Activated T-cell treated with anti-CD3 and anti-CD28 coated beads, Interleukin-2, amount 50 U/mL, for 24 hours (primary cell): ENCODE measurements at regions not wholly inside any gene's neighbourhood (a gene's known extent, or its start where the extent isn't known, plus 50 kb on each side); places are given as distances from the start of the nearest gene placed in this dataset.

Experiments
- DNase-seq: peaks from one replicate; pipeline ENCODE4 v3.0.0-alpha.2; 2020
- H3K27ac Mint-ChIP-seq: 2 replicates; pipeline ENCODE4 v1.8.0; 2020; ENCODE audit warnings: mild to moderate bottlenecking, mixed read lengths
- H3K27me3 Mint-ChIP-seq: 2 replicates; pipeline ENCODE4 v1.8.0; 2020; ENCODE audit warnings: mixed read lengths
- H3K36me3 Mint-ChIP-seq: 2 replicates; pipeline ENCODE4 v1.8.0; 2020; ENCODE audit warnings: low read depth, mixed read lengths
- H3K4me1 Mint-ChIP-seq: 2 replicates; pipeline ENCODE4 v1.8.0; 2020; ENCODE audit warnings: low read depth, mixed read lengths
- H3K4me3 Mint-ChIP-seq: 2 replicates; pipeline ENCODE4 v1.8.0; 2020; ENCODE audit warnings: mild to moderate bottlenecking, moderate library complexity, mixed read lengths
- H3K9me3 Mint-ChIP-seq: 2 replicates; pipeline ENCODE4 v1.8.0; 2020; ENCODE audit warnings: mixed read lengths

- Mint-ChIP-seq H3K27ac (no peak overlapping the region), H3K27me3 (peaks cover 49% of the 10 kb centered on the region), H3K4me3 (no peak overlapping the region), H3K9me3 (no peaks in the 10 kb centered on the region), H3K36me3 (no peaks in the 10 kb centered on the region), H3K4me1 (peaks cover 9% of the 10 kb centered on the region)
- no peak for DNase-seq
Measured at GRCh38 chr12:41935911-41936310, 208.8 kb downstream of the GXYLT1 start.

- Mint-ChIP-seq H3K9me3 (no peaks in the 10 kb centered on the region), H3K36me3 (no peaks in the 10 kb centered on the region), H3K27ac (no peak overlapping the region), H3K4me3 (peak overlapping the region; percentile 59), H3K4me1 (peaks cover 12% of the 10 kb centered on the region), H3K27me3 (peaks cover 59% of the 10 kb centered on the region)
- DNase-seq, result peak; percentile 35
Measured at GRCh38 chr12:41932470-41932991, 212.1 kb downstream of the GXYLT1 start.

DNA sequence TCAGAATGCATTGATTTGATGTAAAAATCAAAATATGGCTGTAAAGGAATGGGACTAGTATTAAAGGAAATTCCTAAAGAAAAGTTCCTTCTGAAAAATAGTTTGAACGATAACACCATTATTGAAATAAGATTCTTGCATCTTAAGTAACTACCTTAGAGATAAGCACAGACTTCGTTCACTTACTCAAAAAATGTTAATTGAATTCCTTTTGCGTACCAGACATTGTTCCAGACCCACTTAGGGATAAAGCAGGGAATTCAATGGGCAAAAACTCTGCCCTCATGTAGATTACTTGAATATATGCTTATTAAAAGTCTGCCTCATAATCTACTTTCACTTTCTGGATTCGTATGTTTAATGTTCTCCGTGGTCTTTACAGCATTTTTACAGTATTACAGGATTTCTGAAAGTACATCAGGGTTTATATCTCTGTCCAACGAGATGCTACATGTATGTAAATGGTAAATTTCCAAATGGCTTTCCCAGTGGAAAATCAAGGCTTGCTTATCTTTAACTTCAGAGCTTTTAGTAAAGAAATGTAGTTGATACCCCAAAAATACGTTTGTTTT is 213.7 kb downstream of the GXYLT1 start:
- peaks cover 52% of the 10 kb centered on the region for H3K27me3 Mint-ChIP-seq
- H3K9me3 Mint-ChIP-seq, result no peaks in the 10 kb centered on the region
- no peaks in the 10 kb centered on the region for H3K36me3 Mint-ChIP-seq
- H3K27ac Mint-ChIP-seq, result no peak overlapping the region
- no peak for DNase-seq
- peaks cover 12% of the 10 kb centered on the region for H3K4me1 Mint-ChIP-seq
- H3K4me3 Mint-ChIP-seq, result peak overlapping the region; percentile 32

DNA sequence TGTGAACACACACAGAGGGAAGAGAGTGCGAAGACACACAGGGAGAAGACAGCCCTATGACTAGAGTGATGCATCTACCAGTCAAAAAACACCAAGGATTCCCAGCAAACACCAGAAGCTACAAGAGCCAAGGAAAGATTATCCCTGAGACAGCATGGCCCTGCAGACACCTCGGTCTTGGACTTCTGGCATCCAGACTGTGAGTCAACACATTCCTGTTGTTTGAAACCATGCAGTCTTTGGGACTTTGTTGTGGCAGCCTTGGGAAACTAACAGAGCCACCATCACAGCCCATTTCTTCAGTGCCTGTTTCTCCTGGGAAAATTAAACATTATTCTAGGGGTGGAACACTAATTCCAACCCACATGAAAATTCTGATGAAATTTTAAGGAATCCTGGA is 220.6 kb downstream of the GXYLT1 start:
- Mint-ChIP-seq H3K4me1 (no peaks in the 10 kb centered on the region), H3K36me3 (no peaks in the 10 kb centered on the region), H3K27me3 (peaks cover 36% of the 10 kb centered on the region), H3K9me3 (no peaks in the 10 kb centered on the region), H3K27ac (no peak overlapping the region), H3K4me3 (no peak overlapping the region)
- DNase-seq, result no peak

- Mint-ChIP-seq H3K36me3 (no peaks in the 10 kb centered on the region), H3K4me3 (no peak overlapping the region), H3K27me3 (peaks cover 37% of the 10 kb centered on the region), H3K9me3 (no peaks in the 10 kb centered on the region), H3K27ac (no peak overlapping the region), H3K4me1 (no peaks in the 10 kb centered on the region)
- no peak for DNase-seq
Measured at GRCh38 chr12:41923351-41923750, 221.3 kb downstream of the GXYLT1 start.

- Mint-ChIP-seq H3K4me1 (peaks cover 3% of the 10 kb centered on the region), H3K27ac (no peak overlapping the region), H3K36me3 (no peaks in the 10 kb centered on the region), H3K9me3 (no peaks in the 10 kb centered on the region), H3K27me3 (peaks cover 27% of the 10 kb centered on the region), H3K4me3 (no peak overlapping the region)
- DNase-seq, result no peak
Measured at GRCh38 chr12:41920355-41920754, 224.3 kb downstream of the GXYLT1 start.

GRCh38 chr12:41919526-41920261 is 225.0 kb downstream of the GXYLT1 start:
- no peak for DNase-seq
- peaks cover 3% of the 10 kb centered on the region for H3K4me1 Mint-ChIP-seq
- peaks cover 27% of the 10 kb centered on the region for H3K27me3 Mint-ChIP-seq
- no peak overlapping the region for H3K4me3 Mint-ChIP-seq
- H3K27ac Mint-ChIP-seq, result no peak overlapping the region
- H3K9me3 Mint-ChIP-seq, result no peaks in the 10 kb centered on the region
- H3K36me3 Mint-ChIP-seq, result no peaks in the 10 kb centered on the region

DNA sequence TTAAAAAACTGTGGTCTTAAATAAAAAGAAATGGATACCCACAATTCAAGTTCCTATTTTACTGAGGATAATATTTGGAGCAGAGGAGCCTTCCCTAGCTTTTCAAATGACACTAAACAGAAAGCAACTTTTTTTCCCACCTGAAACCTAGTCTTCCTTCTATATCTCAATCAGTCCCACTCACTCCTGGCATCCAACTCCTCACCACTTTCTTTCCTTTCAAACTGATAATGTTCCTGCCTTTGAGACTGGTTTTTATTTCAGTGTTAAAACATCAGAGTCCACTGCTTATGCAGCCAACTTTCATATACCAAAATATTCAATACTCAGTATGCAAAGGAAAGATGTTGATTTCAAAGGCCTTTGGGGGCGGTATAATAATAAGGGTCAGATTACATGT is 225.6 kb downstream of the GXYLT1 start:
- DNase-seq, result no peak
- H3K27me3 Mint-ChIP-seq, result peaks cover 23% of the 10 kb centered on the region
- H3K4me1 Mint-ChIP-seq, result peaks cover 3% of the 10 kb centered on the region
- no peaks in the 10 kb centered on the region for H3K36me3 Mint-ChIP-seq
- no peaks in the 10 kb centered on the region for H3K9me3 Mint-ChIP-seq
- no peak overlapping the region for H3K4me3 Mint-ChIP-seq
- H3K27ac Mint-ChIP-seq, result no peak overlapping the region

DNA sequence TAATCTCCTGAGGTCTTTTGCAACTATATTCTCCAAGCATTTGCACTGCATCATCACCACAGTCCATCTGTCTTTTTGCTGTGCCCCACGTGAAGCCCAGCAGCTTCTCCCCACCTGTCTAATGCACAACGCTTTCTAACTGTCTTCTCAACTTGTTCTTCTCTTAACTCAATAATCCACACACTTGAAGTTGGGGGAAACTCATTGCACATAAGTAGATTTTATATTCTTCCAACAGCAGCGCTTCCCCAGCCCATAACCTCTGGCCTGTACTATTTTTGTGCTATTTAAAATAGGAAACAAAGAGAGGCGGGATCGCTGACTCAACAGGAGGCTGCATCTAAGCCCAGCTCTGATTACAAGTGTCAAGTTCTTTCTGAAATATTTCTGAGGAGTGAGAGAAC is 226.7 kb downstream of the GXYLT1 start:
- no peaks in the 10 kb centered on the region for H3K9me3 Mint-ChIP-seq
- DNase-seq, result no peak

GRCh38 chr12:41917181-41917580 is 227.5 kb downstream of the GXYLT1 start:
- Mint-ChIP-seq H3K9me3 (no peaks in the 10 kb centered on the region), H3K4me1 (peaks cover 3% of the 10 kb centered on the region), H3K27me3 (peaks cover 12% of the 10 kb centered on the region), H3K36me3 (no peaks in the 10 kb centered on the region), H3K4me3 (no peak overlapping the region), H3K27ac (no peak overlapping the region)
- no peak for DNase-seq

More for the DNA sequence above, 226.7 kb downstream of the GXYLT1 start:
- Mint-ChIP-seq H3K27ac (no peak overlapping the region), H3K4me1 (peaks cover 3% of the 10 kb centered on the region), H3K36me3 (no peaks in the 10 kb centered on the region), H3K27me3 (peaks cover 13% of the 10 kb centered on the region), H3K4me3 (no peak overlapping the region)

- Mint-ChIP-seq H3K27ac (no peak overlapping the region), H3K9me3 (no peaks in the 10 kb centered on the region), H3K27me3 (peaks cover 3% of the 10 kb centered on the region), H3K36me3 (no peaks in the 10 kb centered on the region), H3K4me1 (no peaks in the 10 kb centered on the region), H3K4me3 (no peak overlapping the region)
- no peak for DNase-seq
Measured at GRCh38 chr12:41910578-41911320, 233.9 kb downstream of the GXYLT1 start.

DNA sequence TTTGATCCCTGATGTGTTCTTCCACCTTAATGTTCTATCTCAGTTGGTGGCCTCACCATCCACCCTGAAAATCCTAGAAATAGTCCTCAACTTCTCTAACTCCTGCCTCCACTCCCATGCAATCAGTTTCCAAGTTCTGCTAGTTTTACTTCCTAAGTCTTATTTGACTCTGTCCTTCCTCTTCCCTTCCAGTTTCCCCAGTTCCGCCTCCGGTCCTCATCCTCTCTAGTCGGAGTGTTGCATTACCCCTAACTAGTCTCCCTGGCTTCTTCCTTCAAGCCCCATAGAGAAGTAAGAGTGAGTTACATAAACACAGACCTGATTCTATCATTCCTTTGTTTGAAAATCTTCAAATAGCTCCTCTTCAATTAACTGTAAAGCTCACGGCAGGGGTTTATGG is 236.5 kb downstream of the GXYLT1 start:
- Mint-ChIP-seq H3K36me3 (no peaks in the 10 kb centered on the region), H3K27ac (no peak overlapping the region), H3K9me3 (no peaks in the 10 kb centered on the region), H3K4me3 (no peak overlapping the region), H3K27me3 (peaks cover 3% of the 10 kb centered on the region), H3K4me1 (no peaks in the 10 kb centered on the region)
- DNase-seq, result no peak

GRCh38 chr12:41907550-41907949 is 237.1 kb downstream of the GXYLT1 start:
- no peak overlapping the region for H3K27ac Mint-ChIP-seq
- no peak for DNase-seq

GRCh38 chr12:41907021-41907420 is 237.7 kb downstream of the GXYLT1 start:
- H3K4me3 Mint-ChIP-seq, result no peak overlapping the region
- H3K4me1 Mint-ChIP-seq, result no peaks in the 10 kb centered on the region
- H3K27me3 Mint-ChIP-seq, result peaks cover 3% of the 10 kb centered on the region
- H3K36me3 Mint-ChIP-seq, result no peaks in the 10 kb centered on the region
- H3K27ac Mint-ChIP-seq, result no peak overlapping the region
- DNase-seq, result no peak
- H3K9me3 Mint-ChIP-seq, result no peaks in the 10 kb centered on the region

More at GRCh38 chr12:41907550-41907949, 237.1 kb downstream of the GXYLT1 start:
- Mint-ChIP-seq H3K4me1 (no peaks in the 10 kb centered on the region), H3K4me3 (no peak overlapping the region), H3K36me3 (no peaks in the 10 kb centered on the region), H3K27me3 (peaks cover 3% of the 10 kb centered on the region), H3K9me3 (no peaks in the 10 kb centered on the region)
